GM12873 (cell line): ENCODE measurements at regions not wholly inside any gene's neighbourhood (a gene's known extent, or its start where the extent isn't known, plus 50 kb on each side); places are given as distances from the start of the nearest gene placed in this dataset.

Experiments
- CTCF ChIP-seq: IDR thresholded peaks from 2 replicates; pipeline ENCODE4 v1.5.1; 2012; ENCODE audit warnings: low read depth, mild to moderate bottlenecking, moderate library complexity, low read length, control low read depth; ENCODE audit not compliant: insufficient read depth; ENCODE audit errors: missing control alignments

DNA sequence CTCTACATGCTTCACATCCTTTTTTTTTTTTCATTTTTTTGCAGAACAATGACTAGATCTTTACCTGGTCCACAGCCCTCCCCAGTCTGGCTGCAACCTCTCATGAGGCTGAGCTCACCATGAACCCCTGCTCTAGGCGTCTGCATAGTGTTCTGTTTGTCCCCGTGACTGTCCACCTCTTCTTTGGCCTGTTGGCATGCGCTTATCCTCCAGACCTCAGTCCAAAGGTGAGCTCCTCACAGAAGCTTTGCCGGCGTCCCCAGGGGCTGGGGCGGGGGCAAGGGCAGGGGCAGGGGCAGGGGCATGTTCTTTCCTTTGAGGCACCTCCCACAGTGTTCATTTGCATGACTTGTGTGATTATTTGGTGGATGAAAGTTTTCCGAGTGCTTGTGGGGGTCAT, 218.4 kb upstream of the ZNF32 start:
- TF ChIP-seq CTCF = no peak

DNA sequence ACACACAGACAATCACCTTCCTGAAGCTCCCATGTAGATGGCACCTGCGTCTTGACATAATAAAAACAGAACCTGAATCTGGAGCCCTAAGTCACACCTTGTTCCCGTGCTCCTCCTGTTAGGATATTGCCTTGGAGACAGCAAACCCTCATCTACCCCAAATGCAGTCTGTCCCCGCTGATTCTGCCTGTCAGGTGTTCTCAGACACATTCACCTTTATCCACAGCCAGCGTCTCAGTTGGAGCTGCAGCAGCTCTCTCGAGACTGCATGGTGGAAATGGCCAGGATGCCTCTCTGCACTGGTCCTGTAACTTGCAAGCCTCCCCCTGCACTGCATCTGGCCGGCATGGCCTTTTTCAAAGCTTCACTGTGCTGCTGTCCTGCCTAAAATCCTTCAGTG, 218.0 kb upstream of the ZNF32 start:
- TF ChIP-seq CTCF = no peak

DNA sequence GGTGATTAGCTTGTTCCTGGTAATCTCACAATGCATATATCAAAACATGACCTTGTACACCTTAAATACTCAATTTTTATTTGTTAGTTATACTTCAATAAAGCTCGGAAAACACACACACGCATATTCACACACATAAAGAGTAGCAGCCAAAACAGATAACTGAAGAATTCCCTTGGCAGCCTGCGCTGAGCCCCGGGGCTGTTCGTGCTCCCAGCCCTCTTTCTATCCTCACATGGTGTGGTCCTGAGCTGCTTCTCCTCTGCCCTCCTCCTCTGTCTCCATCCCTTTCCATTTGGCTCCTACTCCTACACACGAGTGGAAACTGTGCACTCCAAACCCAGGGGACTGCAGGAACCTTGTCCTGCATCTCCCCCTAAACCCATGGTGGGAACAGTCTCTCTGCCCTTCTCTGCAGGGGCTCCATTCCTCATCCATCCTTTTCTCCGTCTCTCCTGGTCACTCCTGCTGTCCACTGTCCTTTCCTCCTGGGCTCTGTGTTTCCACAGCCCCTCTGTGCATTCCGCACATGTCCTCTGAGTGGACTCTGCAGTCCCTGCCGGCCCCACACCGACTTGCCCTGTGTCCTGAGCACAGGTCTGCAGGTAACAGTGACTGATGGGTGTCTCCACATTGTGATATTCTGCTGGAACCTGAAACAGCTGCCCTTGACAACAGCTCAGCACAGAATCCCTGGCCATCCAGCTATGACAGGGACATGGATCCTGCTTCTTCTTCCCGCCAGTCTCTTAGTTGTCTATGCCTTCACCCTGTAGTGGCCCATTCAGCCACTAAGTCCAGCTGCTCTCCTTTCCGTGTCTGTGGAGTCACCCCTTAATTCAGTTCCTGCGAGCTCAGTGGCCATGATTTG, 216.8 kb upstream of the ZNF32 start:
- TF ChIP-seq CTCF = no peak

DNA sequence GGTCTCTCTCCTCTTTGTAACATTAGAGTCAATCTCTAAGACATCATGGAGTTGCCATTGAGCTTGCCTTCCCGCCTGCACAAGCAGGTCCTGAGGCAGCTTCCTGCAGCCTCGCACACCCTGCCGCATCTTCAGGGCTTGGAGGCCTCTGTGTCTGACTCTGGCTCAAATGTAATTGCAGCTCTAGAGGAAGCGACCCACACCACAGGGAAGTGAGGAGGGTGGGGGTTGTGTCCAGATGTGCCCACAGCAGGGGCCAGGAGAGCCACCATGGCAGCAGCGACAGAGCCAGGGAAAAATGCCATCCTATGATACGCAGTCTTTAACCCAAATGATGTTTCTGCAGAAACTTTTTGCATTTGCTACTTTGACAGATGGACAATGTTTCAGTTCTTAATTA, 216.0 kb upstream of the ZNF32 start:
- TF ChIP-seq CTCF = no peak

DNA sequence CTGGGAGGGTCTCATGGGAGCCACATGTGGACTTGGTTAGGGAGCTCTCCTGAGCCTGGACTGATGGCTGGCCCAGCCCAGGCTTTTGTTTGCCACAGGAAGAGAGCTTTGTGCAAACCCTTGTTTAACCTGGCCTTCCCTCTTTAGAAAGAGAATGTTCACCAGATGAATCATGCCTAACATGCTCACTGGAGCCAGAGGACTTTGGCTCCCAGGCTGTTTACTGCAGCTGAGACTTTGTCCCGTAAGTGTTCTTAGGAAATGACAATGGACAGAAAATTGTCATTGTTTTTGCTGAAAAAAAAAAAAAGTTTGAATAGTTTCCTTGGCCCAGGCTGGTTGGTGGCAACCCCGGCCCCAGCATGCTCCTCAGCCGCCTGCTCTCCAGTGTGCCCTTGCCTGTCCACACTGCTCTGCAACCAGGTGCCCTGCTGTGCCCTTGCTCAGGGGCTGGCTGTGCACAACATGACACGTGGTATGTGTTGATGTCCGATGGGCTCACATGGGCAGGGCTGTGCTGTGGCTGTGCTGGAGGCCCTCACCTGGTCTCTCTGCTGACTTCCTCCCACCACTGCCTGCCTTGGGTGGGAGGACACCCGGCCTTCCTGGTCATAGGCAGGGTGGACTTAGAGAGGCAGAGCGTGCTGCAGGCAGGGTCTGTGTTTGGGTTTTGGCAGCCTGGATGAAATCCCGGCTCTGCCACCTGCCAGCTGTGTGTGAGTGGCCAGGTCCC, 215.3 kb upstream of the ZNF32 start:
- TF ChIP-seq CTCF = no peak

GRCh38 chr10:43863270-43863669, 214.6 kb upstream of the ZNF32 start:
- TF ChIP-seq CTCF = no peak

- no peak for TF ChIP-seq CTCF
Observed at GRCh38 chr10:43862756-43863155, 214.1 kb upstream of the ZNF32 start.
